B cell (primary cell): ENCODE measurements at regions not wholly inside any gene's neighbourhood (a gene's known extent, or its start where the extent isn't known, plus 50 kb on each side); places are given as distances from the start of the nearest gene placed in this dataset.

Experiments
- ATAC-seq: fragments of 200-7000 bp; cut with Tn5 transposase; one replicate; pipeline ENCODE4 v1.10.0; 2021; ENCODE audit warnings: low read depth, mild to moderate bottlenecking, moderate number of reproducible peaks, moderate library complexity
- CTCF ChIA-PET: fragments of 350-600 bp; sonication (Branson Sonifier 250); formaldehyde crosslinking; loops from one replicate; lab custom pipeline; 2021; ENCODE audit warnings: antibody characterized with exemption, inconsistent platforms; lab: Charles Lee
- POLR2A ChIA-PET: fragments of 350-600 bp; sonication (Branson Sonifier 250); formaldehyde crosslinking; loops from one replicate; lab custom pipeline; 2021; ENCODE audit warnings: antibody characterized with exemption; lab: Charles Lee
- DNase-seq: peaks from one replicate; pipeline ENCODE4 v3.0.0; 2013
- H2AFZ ChIP-seq: 2 replicates; pipeline ENCODE4 v1.6.1; 2012; ENCODE audit warnings: mild to moderate bottlenecking, low read depth, low read length; ENCODE audit not compliant: insufficient read depth, poor library complexity, severe bottlenecking
- H3K27ac ChIP-seq, 2 donors: 1 replicate in 1 of 2; 2 replicates in 1 of 2; pipeline ENCODE4 v1.5.1; 2012 to 2013; ENCODE audit warnings: low read length in 2 of 2, mild to moderate bottlenecking in 2 of 2, moderate library complexity in 1 of 2
- H3K27me3 ChIP-seq, 4 experiments: fragments of 200-600 bp in 1 of 4; sonication (generic) in 1 of 4; replicated peaks in 1 of 4; 1 replicate in 2 of 4; 2 replicates in 2 of 4; pipeline versions ENCODE4 v1.6.1 to v1.7.0; 2013 to 2016; ENCODE audit warnings: low read length in 3 of 4, mild to moderate bottlenecking in 2 of 4, mixed read lengths in 1 of 4, moderate library complexity in 1 of 4; ENCODE audit not compliant: insufficient read depth in 4 of 4, control insufficient read depth in 3 of 4; ENCODE audit errors: control extremely low read depth in 1 of 4
- H3K36me3 ChIP-seq, 2 experiments: replicated peaks in 1 of 2; 1 replicate in 1 of 2; 2 replicates in 1 of 2; pipeline versions ENCODE4 v1.6.1 to v1.7.1; 2013; ENCODE audit warnings: low read length in 1 of 2; ENCODE audit not compliant: insufficient read depth in 2 of 2, control insufficient read depth in 1 of 2; ENCODE audit errors: control extremely low read depth in 1 of 2, extremely low read depth in 1 of 2
- H3K4me1 ChIP-seq, 2 donors: fragments of 200-600 bp in 1 of 2; sonication (generic) in 1 of 2; 1 replicate in 1 of 2; 2 replicates in 1 of 2; pipeline versions ENCODE4 v1.5.1 to v1.6.1; 2013 to 2017; ENCODE audit warnings: low read length in 2 of 2; ENCODE audit not compliant: control insufficient read depth in 2 of 2, insufficient read depth in 2 of 2
- H3K4me2 ChIP-seq: replicated peaks from 2 replicates; pipeline ENCODE3; 2012; ENCODE audit warnings: mild to moderate bottlenecking, low read depth, low read length; ENCODE audit not compliant: poor library complexity, severe bottlenecking
- H3K4me3 ChIP-seq, 5 experiments: fragments of 200-600 bp in 1 of 5; sonication (generic) in 1 of 5; 1 replicate in 3 of 5; 2 replicates in 2 of 5; pipeline versions ENCODE4 v1.5.1 to v1.7.0; 2011 to 2016; ENCODE audit warnings: low read length in 4 of 5, mild to moderate bottlenecking in 4 of 5, low read depth in 2 of 5, control low read depth in 1 of 5, moderate library complexity in 1 of 5; ENCODE audit not compliant: insufficient read depth in 1 of 5; ENCODE audit errors: control extremely low read depth in 1 of 5, extremely low read depth in 1 of 5
- H3K79me2 ChIP-seq: fragments of 200-600 bp; sonication (generic); one replicate; pipeline ENCODE4 v1.6.0; 2016; ENCODE audit warnings: low read length; ENCODE audit not compliant: control insufficient read depth, insufficient read depth
- H3K9ac ChIP-seq: fragments of 200-600 bp; sonication (generic); 2 replicates; pipeline ENCODE4 v1.6.1; 2017; ENCODE audit warnings: mild to moderate bottlenecking, low read length, moderate library complexity
- H3K9me3 ChIP-seq, 3 donors: one replicate each; pipeline versions ENCODE4 v1.6.1 to v1.7.1; 2013; ENCODE audit warnings: low read length in 2 of 3; ENCODE audit not compliant: control insufficient read depth in 2 of 3, insufficient read depth in 1 of 3; ENCODE audit errors: control extremely low read depth in 1 of 3
- H4K20me1 ChIP-seq: 2 replicates; pipeline ENCODE4 v1.6.0; 2012; ENCODE audit warnings: mild to moderate bottlenecking, low read length; ENCODE audit not compliant: insufficient read depth, control insufficient read depth, poor library complexity, severe bottlenecking
- H3K27ac Mint-ChIP-seq: one replicate; pipeline ENCODE4 v1.8.0; 2021; ENCODE audit warnings: mixed read lengths
- H3K27me3 Mint-ChIP-seq: one replicate; pipeline ENCODE4 v1.8.0; 2021; ENCODE audit warnings: mixed read lengths
- H3K4me1 Mint-ChIP-seq: one replicate; pipeline ENCODE4 v1.8.0; 2021; ENCODE audit warnings: mixed read lengths
- H3K4me3 Mint-ChIP-seq: one replicate; pipeline ENCODE4 v1.8.0; 2021; ENCODE audit warnings: mixed read lengths
- H3K9me3 Mint-ChIP-seq: one replicate; pipeline ENCODE4 v1.8.0; 2022; ENCODE audit warnings: mixed read lengths; ENCODE audit not compliant: insufficient read depth
- CTCF ChIP-seq: fragments of 200-600 bp; IDR thresholded peaks from one replicate; pipeline ENCODE4 v1.8.0; 2022; ENCODE audit warnings: antibody characterized with exemption, mild to moderate bottlenecking
- EZH2 ChIP-seq: IDR thresholded peaks from 2 replicates; pipeline ENCODE4 v1.6.1; 2012; ENCODE audit warnings: borderline replicate concordance, low read depth, mild to moderate bottlenecking, moderate library complexity, low read length; ENCODE audit not compliant: insufficient read depth, poor library complexity, severe bottlenecking
- WGBS: methylation state at CpG from one replicate; pipeline ENCODE4 v1.1.5; 2013; ENCODE audit warnings: missing lambda C conversion rate; ENCODE audit not compliant: insufficient coverage; 5-methylcytosine and 5-hydroxymethylcytosine counted together
- intact Hi-C: fragments of 100-400 bp; cut with micrococcal nuclease; formaldehyde crosslinking; loops from one replicate; pipeline ENCODE4 v1.10.0; 2022

GRCh38 chr15:87200149-87200548 lies 1056.4 kb downstream of the NTRK3 start:
- no peaks in the 10 kb centered on the region for H3K36me3 ChIP-seq
- Mint-ChIP-seq H3K4me1 (no peaks in the 10 kb centered on the region), H3K27ac (no peak overlapping the region), H3K4me3 (no peak overlapping the region), H3K27me3 (no peaks in the 10 kb centered on the region), H3K9me3 (no peaks in the 10 kb centered on the region)
- WGBS: 38% methylated on average over 1 of the region's 2 CpGs
- DNase-seq (no peak), ATAC-seq (no peak)
- no peak overlapping the region for H3K9ac ChIP-seq
- CTCF ChIA-PET: no interaction called here
- TF ChIP-seq CTCF: no peak
- no peaks in the 10 kb centered on the region for H3K79me2 ChIP-seq
- no peak overlapping the region for H2AFZ ChIP-seq
- no peaks in the 10 kb centered on the region for H3K27me3 ChIP-seq
- no peaks in the 10 kb centered on the region for H3K4me1 ChIP-seq
- no peak overlapping the region for H3K4me2 ChIP-seq
- H4K20me1 ChIP-seq: no peaks in the 10 kb centered on the region
- H3K27ac ChIP-seq: no peak overlapping the region
- H3K9me3 ChIP-seq: no peaks in the 10 kb centered on the region
- POLR2A ChIA-PET: no interaction called here
- no peak overlapping the region for H3K4me3 ChIP-seq
- intact Hi-C loops: no loop called here

GRCh38 chr15:87197981-87198380 lies 1058.6 kb downstream of the NTRK3 start:
- Histone ChIP-seq H4K20me1 (no peaks in the 10 kb centered on the region), H3K4me2 (no peak overlapping the region), H3K27ac (no peak overlapping the region), H3K9ac (no peak overlapping the region), H2AFZ (no peak overlapping the region), H3K4me1 (no peaks in the 10 kb centered on the region), H3K36me3 (no peaks in the 10 kb centered on the region), H3K4me3 (no peak overlapping the region), H3K9me3 (peaks cover 0 to 8% (median 0%) of the 10 kb centered on the region in 3 donors), H3K27me3 (no peaks in the 10 kb centered on the region), H3K79me2 (no peaks in the 10 kb centered on the region)
- WGBS: 100% methylated on average over 1 of the region's 3 CpGs
- Mint-ChIP-seq H3K4me3 (no peak overlapping the region), H3K4me1 (no peaks in the 10 kb centered on the region), H3K9me3 (peaks cover 2% of the 10 kb centered on the region), H3K27me3 (no peaks in the 10 kb centered on the region), H3K27ac (no peak overlapping the region)
- ATAC-seq: no peak
- no peak for DNase-seq
- TF ChIP-seq CTCF (no peak), EZH2 (no peak)
- POLR2A ChIA-PET: no interaction called here
- CTCF ChIA-PET: no interaction called here
- intact Hi-C loops: no loop called here
